GM12891 (cell line): ENCODE measurements at regions not wholly inside any gene's neighbourhood (a gene's known extent, or its start where the extent isn't known, plus 50 kb on each side); places are given as distances from the start of the nearest gene placed in this dataset.

ENCODE experiments used
- POLR2A ChIP-seq: IDR thresholded peaks from 2 replicates; pipeline ENCODE4 v1.6.1; 2011; ENCODE audit warnings: low read depth, low read length, control low read depth
- POLR2AphosphoS5 ChIP-seq: IDR thresholded peaks from 2 replicates; pipeline ENCODE4 v1.6.1; 2011; ENCODE audit warnings: low read depth, low read length, control low read depth
- POU2F2 ChIP-seq: IDR thresholded peaks from 2 replicates; pipeline ENCODE4 v1.6.1; 2011; ENCODE audit warnings: low read depth, mild to moderate bottlenecking, control low read depth, low read length, moderate library complexity
- TAF1 ChIP-seq: IDR thresholded peaks from 2 replicates; pipeline ENCODE4 v1.6.1; 2011; ENCODE audit warnings: low read depth, low read length, control low read depth

- no peak for TF ChIP-seq POLR2AphosphoS5
- TF ChIP-seq POLR2A, result no peak
- no peak for TF ChIP-seq POU2F2
- no peak for TF ChIP-seq TAF1
These were observed 272.1 kb downstream of the GATA3 start for GRCh38 chr10:8326396-8327139.
